PFSK-1 (cell line): ENCODE measurements at regions not wholly inside any gene's neighbourhood (a gene's known extent, or its start where the extent isn't known, plus 50 kb on each side); places are given as distances from the start of the nearest gene placed in this dataset.

Experiments used
- FOXP2 ChIP-seq: optimal IDR thresholded peaks from 2 replicates; pipeline ENCODE3; 2011; ENCODE audit warnings: borderline replicate concordance, control low read depth, inconsistent platforms; ENCODE audit not compliant: insufficient read depth; ENCODE audit errors: extremely low read length, extremely low read depth
- POLR2AphosphoS5 ChIP-seq: IDR thresholded peaks from 2 replicates; pipeline ENCODE4 v1.6.1; 2012; ENCODE audit warnings: low read depth, mild to moderate bottlenecking, control low read depth, low read length, moderate library complexity
- SIN3A ChIP-seq: IDR thresholded peaks from 2 replicates; pipeline ENCODE4 v1.6.1; 2012; ENCODE audit warnings: mild to moderate bottlenecking, low read length, moderate library complexity, borderline replicate concordance; ENCODE audit not compliant: insufficient read depth
- TAF1 ChIP-seq: IDR thresholded peaks from 2 replicates; pipeline ENCODE4 v1.6.1; 2012; ENCODE audit warnings: low read length, control low read depth, borderline replicate concordance; ENCODE audit not compliant: insufficient read depth
- TF ChIP-seq, protein P1 (sequence below), 2 experiments: IDR thresholded peaks; 2 replicates each; pipeline versions ENCODE4 v1.6.1 to v1.8.0; 2011 to 2012; ENCODE audit warnings: low read depth in 2 of 2, low read length in 2 of 2, control low read depth in 1 of 2, inconsistent platforms in 1 of 2, mild to moderate bottlenecking in 1 of 2, moderate library complexity in 1 of 2; ENCODE audit not compliant: insufficient read depth in 1 of 2

DNA sequence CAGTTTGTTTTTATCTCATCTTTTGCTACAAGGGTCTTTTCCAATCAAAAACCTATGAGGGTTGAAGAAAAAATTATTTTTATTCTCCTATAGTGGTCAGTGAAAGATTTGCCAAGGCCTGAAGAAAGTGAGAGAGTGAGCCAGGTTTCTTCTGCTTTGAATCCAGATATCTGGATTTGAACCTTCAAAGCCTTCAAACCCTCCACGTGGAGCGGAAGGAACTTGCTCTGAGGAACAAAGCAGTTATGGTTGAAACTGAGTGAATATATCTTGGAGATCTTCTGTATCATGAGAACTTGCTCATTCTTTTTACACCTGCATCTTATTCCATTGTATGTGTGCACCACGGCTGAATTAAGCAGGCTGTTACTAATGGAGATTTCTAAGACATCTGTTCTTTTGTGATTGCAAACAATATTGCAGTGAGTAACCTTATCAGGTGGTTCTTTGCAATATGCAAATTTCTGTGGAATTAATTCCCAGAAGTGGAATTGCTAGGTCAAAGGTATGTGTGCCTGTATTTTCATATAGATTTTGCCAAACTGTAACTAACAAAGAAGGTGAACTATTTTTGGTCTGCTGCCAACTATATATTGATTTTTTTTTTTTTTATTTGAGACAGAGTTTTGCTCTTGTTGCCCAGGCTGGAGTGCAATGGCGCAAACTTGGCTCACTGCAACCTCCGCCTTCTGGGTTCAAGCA is 147.9 kb downstream of the B3GNT2 start:
- TF ChIP-seq POLR2AphosphoS5: no peak
- TF ChIP-seq, protein P1, sequence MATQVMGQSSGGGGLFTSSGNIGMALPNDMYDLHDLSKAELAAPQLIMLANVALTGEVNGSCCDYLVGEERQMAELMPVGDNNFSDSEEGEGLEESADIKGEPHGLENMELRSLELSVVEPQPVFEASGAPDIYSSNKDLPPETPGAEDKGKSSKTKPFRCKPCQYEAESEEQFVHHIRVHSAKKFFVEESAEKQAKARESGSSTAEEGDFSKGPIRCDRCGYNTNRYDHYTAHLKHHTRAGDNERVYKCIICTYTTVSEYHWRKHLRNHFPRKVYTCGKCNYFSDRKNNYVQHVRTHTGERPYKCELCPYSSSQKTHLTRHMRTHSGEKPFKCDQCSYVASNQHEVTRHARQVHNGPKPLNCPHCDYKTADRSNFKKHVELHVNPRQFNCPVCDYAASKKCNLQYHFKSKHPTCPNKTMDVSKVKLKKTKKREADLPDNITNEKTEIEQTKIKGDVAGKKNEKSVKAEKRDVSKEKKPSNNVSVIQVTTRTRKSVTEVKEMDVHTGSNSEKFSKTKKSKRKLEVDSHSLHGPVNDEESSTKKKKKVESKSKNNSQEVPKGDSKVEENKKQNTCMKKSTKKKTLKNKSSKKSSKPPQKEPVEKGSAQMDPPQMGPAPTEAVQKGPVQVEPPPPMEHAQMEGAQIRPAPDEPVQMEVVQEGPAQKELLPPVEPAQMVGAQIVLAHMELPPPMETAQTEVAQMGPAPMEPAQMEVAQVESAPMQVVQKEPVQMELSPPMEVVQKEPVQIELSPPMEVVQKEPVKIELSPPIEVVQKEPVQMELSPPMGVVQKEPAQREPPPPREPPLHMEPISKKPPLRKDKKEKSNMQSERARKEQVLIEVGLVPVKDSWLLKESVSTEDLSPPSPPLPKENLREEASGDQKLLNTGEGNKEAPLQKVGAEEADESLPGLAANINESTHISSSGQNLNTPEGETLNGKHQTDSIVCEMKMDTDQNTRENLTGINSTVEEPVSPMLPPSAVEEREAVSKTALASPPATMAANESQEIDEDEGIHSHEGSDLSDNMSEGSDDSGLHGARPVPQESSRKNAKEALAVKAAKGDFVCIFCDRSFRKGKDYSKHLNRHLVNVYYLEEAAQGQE (IDR thresholded peaks at IDR 0.05; ENCODE audit: insufficient read depth in 1 of 2, low read depth in 2 of 2, low read length in 2 of 2): no peak
- TF ChIP-seq SIN3A: no peak
- TF ChIP-seq TAF1: no peak
- no peak for TF ChIP-seq FOXP2
